ENCODE measurements at regions not wholly inside any gene's neighbourhood (a gene's known extent, or its start where the extent isn't known, plus 50 kb on each side); places are given as distances from the start of the nearest gene placed in this dataset.
"Not testable (repeated sequence)": the region's sequence is repeated elsewhere in the genome, so short reads cannot be mapped to it uniquely, and the experiment has no call there.

GRCh38 chr7:113582471-113582870 lies 336.3 kb downstream of the PPP1R3A start:
- no peaks in the 10 kb centered on the region for H3K27me3 Mint-ChIP-seq
- no peak for ATAC-seq (ENCODE audit: low read depth in 2 of 2)
- H3K36me3 Mint-ChIP-seq: no peaks in the 10 kb centered on the region
- H3K4me1 Mint-ChIP-seq: no peaks in the 10 kb centered on the region
- no peak overlapping the region for H3K27ac Mint-ChIP-seq
- peaks cover 0 to 2% (median 0%) of the 10 kb centered on the region in 7 donors for H3K9me3 Mint-ChIP-seq
- H3K4me3 Mint-ChIP-seq: no peak overlapping the region
- DNase-seq: no peak

GRCh38 chr7:113563257-113563656 lies 355.6 kb downstream of the PPP1R3A start:
- not testable (repeated sequence) for H3K36me3 Mint-ChIP-seq; ATAC-seq (ENCODE audit: low read depth in 2 of 2); H3K27me3 Mint-ChIP-seq; H3K9me3 Mint-ChIP-seq; H3K4me3 Mint-ChIP-seq; DNase-seq; H3K27ac Mint-ChIP-seq; H3K4me1 Mint-ChIP-seq

- no peak overlapping the region for H3K27ac Mint-ChIP-seq
- no peaks in the 10 kb centered on the region for H3K36me3 Mint-ChIP-seq
- no peaks in the 10 kb centered on the region for H3K27me3 Mint-ChIP-seq
- no peak overlapping the region for H3K4me3 Mint-ChIP-seq
- no peaks in the 10 kb centered on the region for H3K9me3 Mint-ChIP-seq
- H3K4me1 Mint-ChIP-seq: no peaks in the 10 kb centered on the region
- ATAC-seq (ENCODE audit: low read depth in 2 of 2): no peak
- DNase-seq: no peak
These were observed 356.0 kb downstream of the PPP1R3A start for GRCh38 chr7:113562801-113563200.

DNA sequence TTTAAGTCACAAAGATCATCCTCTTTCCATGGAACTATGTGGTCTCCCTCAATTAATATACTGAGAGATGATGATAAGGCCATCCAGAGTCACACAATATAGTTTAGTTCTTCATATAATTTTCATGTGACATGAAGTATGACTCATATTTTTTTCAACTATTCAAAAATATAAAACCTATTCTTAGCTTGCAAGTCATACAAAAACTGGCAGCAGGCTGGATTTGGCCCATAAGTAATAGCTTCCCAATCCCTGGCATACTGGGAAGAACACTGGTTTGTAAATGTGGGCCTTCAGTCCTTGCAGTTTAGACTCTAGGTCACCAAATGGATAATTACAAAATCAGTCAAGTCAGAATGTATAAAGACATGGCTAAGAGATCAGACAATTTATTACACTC lies 356.6 kb downstream of the PPP1R3A start:
- Mint-ChIP-seq H3K4me1 (no peaks in the 10 kb centered on the region), H3K27ac (no peak overlapping the region), H3K4me3 (no peak overlapping the region), H3K36me3 (no peaks in the 10 kb centered on the region), H3K9me3 (no peaks in the 10 kb centered on the region), H3K27me3 (no peaks in the 10 kb centered on the region)
- no peak for ATAC-seq (ENCODE audit: low read depth in 2 of 2)
- no peak for DNase-seq

DNA sequence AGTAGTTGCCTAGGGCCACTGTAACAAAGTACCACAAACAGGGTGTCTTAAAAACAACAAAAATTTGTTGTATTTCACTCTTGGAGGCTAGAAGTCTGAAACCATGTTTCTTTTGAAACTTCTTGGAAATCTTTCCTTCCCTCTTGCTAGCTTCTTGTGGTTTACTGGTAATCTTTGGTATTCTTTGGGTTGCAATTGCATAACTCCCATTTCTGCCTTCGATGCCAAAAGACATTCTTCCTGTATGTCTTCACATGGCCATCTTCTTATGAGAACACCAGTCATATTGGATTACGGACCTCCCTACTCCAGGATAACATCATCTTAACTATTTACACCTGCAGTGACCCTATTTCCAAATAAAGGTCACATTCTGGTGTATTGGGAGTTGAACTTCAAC lies 357.4 kb downstream of the PPP1R3A start:
- Mint-ChIP-seq H3K36me3 (no peaks in the 10 kb centered on the region), H3K27ac (no peak overlapping the region), H3K27me3 (no peaks in the 10 kb centered on the region), H3K4me3 (no peak overlapping the region), H3K4me1 (no peaks in the 10 kb centered on the region), H3K9me3 (no peaks in the 10 kb centered on the region)
- DNase-seq (no peak), ATAC-seq (ENCODE audit: low read depth in 2 of 2) (no peak)

DNA sequence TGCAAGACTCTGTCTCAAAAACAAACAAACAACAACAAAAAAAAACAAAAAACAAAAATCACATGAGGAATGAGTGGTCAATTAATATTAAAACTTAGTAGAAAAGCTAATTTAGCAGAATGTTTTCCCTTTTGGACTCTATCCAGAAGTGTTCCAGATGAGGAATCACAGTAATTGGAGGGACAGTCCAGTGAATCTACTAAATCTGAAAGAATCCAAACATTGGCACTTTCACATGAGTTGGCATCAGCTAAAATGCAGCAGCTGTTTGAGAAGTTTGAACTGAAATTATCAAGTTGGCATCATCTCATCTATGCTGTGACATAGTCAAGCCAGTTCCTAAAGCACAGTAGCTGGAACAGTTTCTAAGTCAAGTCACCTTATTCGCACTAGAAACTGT lies 367.8 kb downstream of the PPP1R3A start:
- peaks cover 0 to 6% (median 1%) of the 10 kb centered on the region in 7 donors for H3K9me3 Mint-ChIP-seq
- H3K27ac Mint-ChIP-seq: no peak overlapping the region
- H3K27me3 Mint-ChIP-seq: no peaks in the 10 kb centered on the region
- H3K4me1 Mint-ChIP-seq: no peaks in the 10 kb centered on the region
- H3K4me3 Mint-ChIP-seq: no peak overlapping the region
- no peak for DNase-seq
- H3K36me3 Mint-ChIP-seq: no peaks in the 10 kb centered on the region
- ATAC-seq (ENCODE audit: low read depth in 2 of 2): no peak

- Mint-ChIP-seq H3K27ac (no peak overlapping the region), H3K4me3 (no peak overlapping the region), H3K9me3 (peaks cover 0 to 6% (median 1%) of the 10 kb centered on the region in 7 donors), H3K27me3 (no peaks in the 10 kb centered on the region), H3K36me3 (no peaks in the 10 kb centered on the region), H3K4me1 (no peaks in the 10 kb centered on the region)
- DNase-seq (no peak), ATAC-seq (ENCODE audit: low read depth in 2 of 2) (no peak)
These were observed 370.2 kb downstream of the PPP1R3A start for GRCh38 chr7:113548561-113548960.

DNA sequence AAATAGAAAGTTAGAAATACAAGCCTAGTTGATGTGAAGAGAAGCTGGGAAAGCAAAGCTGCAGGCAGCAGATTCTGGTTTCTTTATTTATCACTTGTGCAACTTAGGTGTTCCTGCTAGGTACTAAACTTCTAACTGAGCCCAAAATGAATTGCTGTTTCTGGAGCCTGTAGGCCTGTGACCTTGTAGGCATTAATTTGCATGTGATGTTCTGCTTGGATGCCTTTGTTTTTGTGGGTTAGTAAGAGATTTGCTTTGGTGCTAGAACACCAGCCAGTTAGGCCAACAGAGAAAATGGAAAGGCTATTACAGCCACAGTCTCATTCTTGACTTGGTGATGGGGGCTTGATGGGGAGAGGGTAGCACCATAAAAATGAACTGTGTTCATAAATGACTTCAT lies 370.7 kb downstream of the PPP1R3A start:
- no peaks in the 10 kb centered on the region for H3K27me3 Mint-ChIP-seq
- no peak overlapping the region for H3K4me3 Mint-ChIP-seq
- ATAC-seq (ENCODE audit: low read depth in 2 of 2): no peak
- no peak overlapping the region for H3K27ac Mint-ChIP-seq
- DNase-seq: no peak
- H3K36me3 Mint-ChIP-seq: no peaks in the 10 kb centered on the region
- H3K9me3 Mint-ChIP-seq: peaks cover 0 to 6% (median 0%) of the 10 kb centered on the region in 7 donors
- H3K4me1 Mint-ChIP-seq: no peaks in the 10 kb centered on the region

GRCh38 chr7:113521468-113521867 lies 397.3 kb downstream of the PPP1R3A start:
- Mint-ChIP-seq H3K27me3 (no peaks in the 10 kb centered on the region), H3K36me3 (no peaks in the 10 kb centered on the region), H3K9me3 (peaks cover 0 to 7% (median 6%) of the 10 kb centered on the region in 7 donors), H3K27ac (no peak overlapping the region), H3K4me1 (no peaks in the 10 kb centered on the region), H3K4me3 (no peak overlapping the region)
- DNase-seq: no peak
- no peak for ATAC-seq (ENCODE audit: low read depth in 2 of 2)

DNA sequence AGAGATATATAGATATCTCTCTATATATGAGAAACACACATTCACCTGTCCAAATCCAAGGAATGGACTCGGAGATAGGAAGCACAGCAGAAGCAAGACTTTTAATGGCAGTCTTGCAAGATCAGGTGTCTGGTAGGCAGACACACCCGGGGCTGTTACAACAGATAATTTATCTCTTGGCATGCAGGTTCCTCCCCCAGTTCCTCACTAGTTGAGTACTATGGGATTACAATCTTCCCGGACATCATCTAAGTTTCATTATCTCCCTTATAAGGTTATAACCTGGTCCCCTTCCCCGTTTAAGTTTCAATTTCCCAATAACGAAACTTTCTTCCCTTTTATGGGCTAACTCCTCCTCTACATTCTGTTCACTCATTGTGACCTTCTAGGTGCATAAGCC lies 399.3 kb downstream of the PPP1R3A start:
- Mint-ChIP-seq H3K4me1 (no peaks in the 10 kb centered on the region), H3K36me3 (no peaks in the 10 kb centered on the region), H3K27ac (no peak overlapping the region), H3K9me3 (peaks cover 2 to 14% (median 8%) of the 10 kb centered on the region in 7 donors), H3K27me3 (no peaks in the 10 kb centered on the region), H3K4me3 (no peak overlapping the region)
- DNase-seq (no peak), ATAC-seq (ENCODE audit: low read depth in 2 of 2) (no peak)

GRCh38 chr7:113504691-113505090 lies 386.3 kb upstream of the SMIM30 start:
- DNase-seq: no peak
- Mint-ChIP-seq H3K4me1 (no peaks in the 10 kb centered on the region), H3K27ac (no peak overlapping the region), H3K36me3 (no peaks in the 10 kb centered on the region), H3K27me3 (no peaks in the 10 kb centered on the region), H3K4me3 (no peak overlapping the region), H3K9me3 (peaks cover 0 to 6% (median 2%) of the 10 kb centered on the region in 7 donors)
- no peak for ATAC-seq (ENCODE audit: low read depth in 2 of 2)

- Mint-ChIP-seq H3K36me3 (no peaks in the 10 kb centered on the region), H3K9me3 (peaks cover 0 to 6% (median 2%) of the 10 kb centered on the region in 7 donors), H3K27me3 (no peaks in the 10 kb centered on the region), H3K27ac (no peak overlapping the region), H3K4me3 (no peak overlapping the region), H3K4me1 (no peaks in the 10 kb centered on the region)
- no peak for ATAC-seq (ENCODE audit: low read depth in 2 of 2)
- no peak for DNase-seq
These were observed 385.8 kb upstream of the SMIM30 start for GRCh38 chr7:113504142-113504541.

DNA sequence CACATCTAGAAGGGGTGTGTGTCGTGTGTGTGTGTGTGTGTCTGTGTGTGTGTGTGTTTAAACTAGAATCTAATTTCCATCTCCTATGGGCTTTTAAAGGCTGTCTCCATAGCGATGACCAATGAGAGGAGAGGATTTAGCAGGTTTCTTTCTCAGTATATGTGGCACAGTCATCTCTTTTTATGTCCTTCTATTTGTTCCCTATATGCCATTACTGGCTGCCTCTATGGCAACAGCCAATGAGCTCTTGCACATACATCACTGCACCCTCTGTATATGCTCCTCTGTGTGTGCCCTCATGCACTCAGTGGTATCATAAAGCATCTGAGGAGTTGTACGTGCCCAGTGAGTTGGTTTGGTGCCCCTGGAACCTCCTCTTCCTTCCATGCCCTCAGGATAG lies 378.2 kb upstream of the SMIM30 start:
- not testable (repeated sequence) for ATAC-seq (ENCODE audit: low read depth in 2 of 2); DNase-seq; H3K36me3 Mint-ChIP-seq; H3K4me1 Mint-ChIP-seq; H3K9me3 Mint-ChIP-seq; H3K27ac Mint-ChIP-seq; H3K27me3 Mint-ChIP-seq; H3K4me3 Mint-ChIP-seq

DNA sequence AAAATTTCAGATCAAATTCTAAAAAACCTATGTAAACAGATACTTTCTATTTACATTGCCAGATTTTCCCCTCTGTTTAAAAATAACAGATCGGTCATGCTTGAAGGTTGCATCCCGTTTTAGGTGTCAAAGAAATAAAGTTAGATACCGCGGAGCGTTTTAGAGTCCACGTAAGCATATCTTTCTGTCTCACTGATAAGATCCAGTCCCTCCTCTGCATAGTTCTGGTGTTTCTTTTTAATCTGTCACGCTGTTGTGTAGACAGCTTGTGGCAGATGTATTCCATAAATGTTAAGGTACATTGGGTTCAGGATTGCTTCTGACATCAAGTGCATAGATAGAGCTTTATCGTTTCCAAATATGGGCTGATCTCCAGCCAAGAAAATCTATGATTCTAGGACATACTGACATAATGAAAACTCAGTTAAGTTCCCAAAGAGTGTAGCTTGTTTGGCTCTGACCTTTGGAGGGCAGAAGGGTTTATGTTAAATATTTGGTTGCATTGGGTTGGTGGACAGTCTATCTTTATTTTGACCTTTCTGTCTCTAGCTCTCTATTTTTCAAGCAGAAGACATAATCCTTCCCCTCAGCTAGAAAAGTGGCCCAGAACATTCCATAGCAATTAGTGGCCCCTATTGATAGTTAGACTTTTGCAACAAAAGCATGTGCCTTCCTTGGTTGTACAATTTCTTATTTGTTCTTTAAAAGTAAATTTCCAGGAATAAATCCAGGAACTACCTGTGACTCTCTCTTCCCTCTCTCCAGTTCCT lies 376.6 kb upstream of the SMIM30 start:
- H3K4me3 Mint-ChIP-seq; H3K9me3 Mint-ChIP-seq; DNase-seq; H3K4me1 Mint-ChIP-seq; ATAC-seq (ENCODE audit: low read depth in 2 of 2); H3K36me3 Mint-ChIP-seq; H3K27me3 Mint-ChIP-seq; H3K27ac Mint-ChIP-seq: not testable (repeated sequence)

DNA sequence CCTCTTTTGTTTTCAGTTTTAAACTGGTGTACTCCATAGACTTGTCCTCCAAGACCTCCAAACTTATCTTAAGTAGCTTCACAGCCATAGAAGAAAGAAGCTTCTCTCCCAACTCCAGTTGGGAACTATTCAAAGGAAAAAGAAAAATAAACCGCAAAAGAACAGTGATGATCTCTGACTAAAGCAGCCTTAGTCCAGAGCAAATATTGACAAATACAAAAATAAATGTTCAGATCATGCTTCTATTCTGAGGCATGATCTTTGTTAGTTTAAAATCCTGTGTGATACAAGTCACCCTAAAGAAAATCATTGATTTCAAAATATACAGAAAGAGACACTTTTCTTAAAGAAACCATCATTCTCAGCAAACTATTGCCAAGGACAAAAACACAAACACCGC lies 373.0 kb upstream of the SMIM30 start:
- DNase-seq (no peak), ATAC-seq (ENCODE audit: low read depth in 2 of 2) (no peak)
- Mint-ChIP-seq H3K36me3 (no peaks in the 10 kb centered on the region), H3K27me3 (no peaks in the 10 kb centered on the region), H3K9me3 (peaks cover 0 to 9% (median 0%) of the 10 kb centered on the region in 7 donors), H3K4me3 (peak overlapping the region in 1 of 8 donors; percentile 76), H3K27ac (no peak overlapping the region), H3K4me1 (no peaks in the 10 kb centered on the region)

All from naive B cell (primary cell).